Esophagus muscularis mucosa (tissue), 4 donors: ENCODE measurements at regions not wholly inside any gene's neighbourhood (a gene's known extent, or its start where the extent isn't known, plus 50 kb on each side); places are given as distances from the start of the nearest gene placed in this dataset.

Source experiments
- EP300 ChIP-seq: sonication (generic); formaldehyde crosslinking; IDR thresholded peaks from one replicate; pipeline ENCODE4 v1.6.1; 2017; ENCODE audit warnings: antibody characterized with exemption
- POLR2A ChIP-seq: fragments of 450-650 bp; IDR thresholded peaks from one replicate; pipeline ENCODE4 v1.6.1; 2017; ENCODE audit warnings: antibody characterized with exemption, moderate library complexity, mild to moderate bottlenecking, low read depth
- POLR2AphosphoS5 ChIP-seq, 2 donors: sonication (generic); formaldehyde crosslinking; IDR thresholded peaks; one replicate each; pipeline ENCODE4 v1.6.1; 2017; ENCODE audit warnings: antibody characterized with exemption in 2 of 2
- TF ChIP-seq, protein P1 (sequence below), 3 experiments: fragments of 200-600 bp in 2 of 3; fragments of 450-650 bp in 1 of 3; sonication (generic) in 2 of 3; IDR thresholded peaks; one replicate each; pipeline ENCODE4 v1.5.1; 2017 to 2019; ENCODE audit warnings: antibody characterized with exemption in 3 of 3, mild to moderate bottlenecking in 2 of 3, moderate library complexity in 1 of 3

DNA sequence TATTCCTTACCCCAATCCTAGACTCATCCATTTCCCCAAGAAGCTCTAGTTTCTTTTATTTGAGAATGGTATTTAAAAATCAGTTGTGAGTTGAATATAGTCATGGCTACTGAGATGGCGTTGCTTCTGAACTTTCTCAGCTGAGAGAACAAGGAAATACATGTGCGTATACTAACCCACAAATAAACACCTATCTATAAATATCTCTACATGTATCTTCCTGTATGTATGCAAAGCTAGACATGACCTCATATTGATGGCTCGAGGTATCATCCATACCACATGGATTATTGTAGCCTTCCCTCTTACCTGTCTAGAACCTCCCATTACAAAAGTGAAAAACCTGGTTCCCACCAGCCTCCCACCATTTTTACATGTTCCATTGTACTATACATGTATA is 141.0 kb downstream of the UFM1 start:
- TF ChIP-seq, protein P1, sequence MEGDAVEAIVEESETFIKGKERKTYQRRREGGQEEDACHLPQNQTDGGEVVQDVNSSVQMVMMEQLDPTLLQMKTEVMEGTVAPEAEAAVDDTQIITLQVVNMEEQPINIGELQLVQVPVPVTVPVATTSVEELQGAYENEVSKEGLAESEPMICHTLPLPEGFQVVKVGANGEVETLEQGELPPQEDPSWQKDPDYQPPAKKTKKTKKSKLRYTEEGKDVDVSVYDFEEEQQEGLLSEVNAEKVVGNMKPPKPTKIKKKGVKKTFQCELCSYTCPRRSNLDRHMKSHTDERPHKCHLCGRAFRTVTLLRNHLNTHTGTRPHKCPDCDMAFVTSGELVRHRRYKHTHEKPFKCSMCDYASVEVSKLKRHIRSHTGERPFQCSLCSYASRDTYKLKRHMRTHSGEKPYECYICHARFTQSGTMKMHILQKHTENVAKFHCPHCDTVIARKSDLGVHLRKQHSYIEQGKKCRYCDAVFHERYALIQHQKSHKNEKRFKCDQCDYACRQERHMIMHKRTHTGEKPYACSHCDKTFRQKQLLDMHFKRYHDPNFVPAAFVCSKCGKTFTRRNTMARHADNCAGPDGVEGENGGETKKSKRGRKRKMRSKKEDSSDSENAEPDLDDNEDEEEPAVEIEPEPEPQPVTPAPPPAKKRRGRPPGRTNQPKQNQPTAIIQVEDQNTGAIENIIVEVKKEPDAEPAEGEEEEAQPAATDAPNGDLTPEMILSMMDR (IDR thresholded peaks at IDR 0.05) = no peak
- TF ChIP-seq POLR2AphosphoS5 (IDR thresholded peaks at IDR 0.05) = no peak
- no peak for TF ChIP-seq POLR2A
- no peak for TF ChIP-seq EP300
